Activated naive CD8-positive, alpha-beta T cell treated with anti-CD3 and anti-CD28 coated beads, Interleukin-2, amount 50 U/mL, for 24 hours (primary cell): ENCODE measurements at regions not wholly inside any gene's neighbourhood (a gene's known extent, or its start where the extent isn't known, plus 50 kb on each side); places are given as distances from the start of the nearest gene placed in this dataset.

Experiments
- ATAC-seq: fragments of 150-1000 bp; cut with Tn5 transposase; one replicate; pipeline ENCODE4 v1.10.0; 2021
- DNase-seq: peaks from one replicate; pipeline ENCODE4 v3.0.0; 2021
- H3K27ac Mint-ChIP-seq: one replicate; pipeline ENCODE4 v1.8.0; 2021; ENCODE audit warnings: mild to moderate bottlenecking, mixed read lengths
- H3K27me3 Mint-ChIP-seq: one replicate; pipeline ENCODE4 v1.8.0; 2021; ENCODE audit warnings: mixed read lengths
- H3K36me3 Mint-ChIP-seq: one replicate; pipeline ENCODE4 v1.8.0; 2021; ENCODE audit warnings: low read depth, mixed read lengths
- H3K4me1 Mint-ChIP-seq: one replicate; pipeline ENCODE4 v1.8.0; 2021; ENCODE audit warnings: mixed read lengths
- H3K4me3 Mint-ChIP-seq: one replicate; pipeline ENCODE4 v1.8.0; 2021; ENCODE audit warnings: mild to moderate bottlenecking, moderate library complexity, mixed read lengths
- H3K9me3 Mint-ChIP-seq: one replicate; pipeline ENCODE4 v1.8.0; 2021; ENCODE audit warnings: mixed read lengths

DNA sequence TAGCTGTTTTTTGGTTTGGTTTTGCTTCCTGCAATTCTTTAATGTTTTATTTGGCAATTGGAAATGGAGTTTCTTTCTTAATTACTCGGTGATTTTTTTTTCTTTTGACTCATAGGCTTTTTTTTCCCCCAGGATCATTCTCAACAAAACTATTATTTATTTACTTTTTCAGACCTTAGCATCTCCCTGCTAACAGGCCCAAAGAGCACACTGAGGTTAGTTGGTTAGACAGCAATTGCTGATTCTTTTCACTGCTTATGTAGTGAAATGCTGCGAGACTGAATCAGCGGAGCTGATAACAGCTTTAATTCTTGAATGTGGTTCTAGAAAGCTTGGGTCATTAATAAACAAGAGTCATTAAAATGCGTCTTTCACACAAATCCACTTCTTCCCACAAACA, 79.1 kb upstream of the ZFP64 start:
- ATAC-seq (no peak), DNase-seq (no peak)
- Mint-ChIP-seq H3K36me3 (no peaks in the 10 kb centered on the region), H3K27me3 (peaks cover 2% of the 10 kb centered on the region), H3K4me1 (no peaks in the 10 kb centered on the region), H3K27ac (no peak overlapping the region), H3K4me3 (no peak overlapping the region), H3K9me3 (no peaks in the 10 kb centered on the region)

DNA sequence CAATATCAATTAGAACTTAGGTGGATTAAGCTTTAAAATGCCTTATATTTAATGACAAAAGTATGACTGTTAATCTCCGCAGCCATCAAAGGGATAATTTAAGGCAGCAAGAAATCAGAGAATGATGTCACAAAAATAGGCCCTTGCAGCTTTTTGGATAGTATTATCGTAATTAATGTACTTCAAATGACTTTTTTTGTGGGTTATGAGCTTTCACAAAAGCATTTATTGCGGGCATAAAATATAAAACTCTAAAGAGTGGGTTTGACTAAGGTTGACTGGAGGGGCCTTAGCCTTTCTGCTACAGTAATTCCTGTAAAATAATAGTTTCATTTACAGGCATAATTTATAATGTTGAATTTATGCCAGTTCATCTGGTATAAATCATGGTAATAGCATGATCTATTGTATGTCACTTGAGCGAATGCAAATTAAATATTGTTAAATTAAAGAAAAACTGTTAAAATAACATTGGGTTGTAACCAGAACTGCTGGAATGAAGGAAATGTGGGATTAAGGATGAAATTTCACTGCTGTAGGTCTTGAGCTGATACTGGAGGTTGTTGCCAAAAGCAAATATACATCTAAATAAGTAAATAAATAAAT, 78.5 kb upstream of the ZFP64 start:
- DNase-seq = no peak
- no peak for ATAC-seq
- Mint-ChIP-seq H3K4me3 (no peak overlapping the region), H3K4me1 (no peaks in the 10 kb centered on the region), H3K36me3 (no peaks in the 10 kb centered on the region), H3K27me3 (peaks cover 5% of the 10 kb centered on the region), H3K27ac (no peak overlapping the region), H3K9me3 (no peaks in the 10 kb centered on the region)

DNA sequence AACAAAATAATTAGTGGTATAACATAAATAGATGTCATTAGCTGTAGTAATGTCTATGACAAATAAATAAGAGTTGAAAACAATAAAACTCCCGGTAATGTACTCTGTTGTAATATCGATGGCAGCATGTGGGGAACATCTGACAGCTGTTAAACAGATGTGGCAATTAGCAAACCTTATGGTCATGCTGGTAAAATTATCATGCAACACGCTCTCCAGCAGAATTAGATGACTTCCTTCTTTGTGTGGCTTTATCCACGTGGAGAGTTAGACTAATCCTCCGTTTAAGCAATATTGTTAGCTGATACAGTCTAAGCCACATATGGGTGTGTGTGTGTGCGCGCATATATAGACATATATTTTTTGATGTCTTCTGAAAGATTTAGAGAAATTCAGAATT, 77.7 kb upstream of the ZFP64 start:
- no peak for ATAC-seq
- H3K27me3 Mint-ChIP-seq = peaks cover 8% of the 10 kb centered on the region
- no peak overlapping the region for H3K27ac Mint-ChIP-seq
- H3K9me3 Mint-ChIP-seq = no peaks in the 10 kb centered on the region
- H3K4me3 Mint-ChIP-seq = no peak overlapping the region
- no peaks in the 10 kb centered on the region for H3K36me3 Mint-ChIP-seq
- H3K4me1 Mint-ChIP-seq = no peaks in the 10 kb centered on the region
- no peak for DNase-seq

DNA sequence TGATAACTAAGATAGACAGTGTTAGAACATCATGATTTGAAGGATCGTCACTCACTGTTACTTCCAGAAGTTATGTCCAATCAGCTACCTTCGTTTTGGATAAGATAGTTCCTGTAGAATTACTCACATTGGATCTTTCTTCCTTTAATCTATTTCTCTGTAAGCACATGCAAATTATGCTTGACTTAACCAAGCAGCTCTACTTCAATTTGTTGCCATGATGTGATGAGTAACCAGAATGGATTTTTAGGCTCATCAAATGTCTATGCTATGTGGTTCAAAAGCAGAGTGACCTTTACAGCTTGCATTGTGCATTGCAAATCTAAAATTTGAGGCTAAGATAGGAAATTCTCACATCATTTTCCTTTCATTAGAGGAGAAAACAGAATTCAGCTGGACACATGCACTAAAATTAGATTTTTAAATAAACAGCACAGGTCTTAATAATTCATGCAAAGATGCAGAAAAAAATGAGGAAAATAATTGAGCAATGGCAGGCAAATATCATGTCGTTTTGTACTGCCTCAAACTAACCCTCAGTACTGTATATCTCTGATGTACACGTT, 76.7 kb upstream of the ZFP64 start:
- Mint-ChIP-seq H3K36me3 (no peaks in the 10 kb centered on the region), H3K4me3 (no peak overlapping the region), H3K27me3 (peaks cover 9% of the 10 kb centered on the region), H3K27ac (no peak overlapping the region), H3K9me3 (no peaks in the 10 kb centered on the region), H3K4me1 (no peaks in the 10 kb centered on the region)
- ATAC-seq (peak; percentile 15), DNase-seq (no peak)

DNA sequence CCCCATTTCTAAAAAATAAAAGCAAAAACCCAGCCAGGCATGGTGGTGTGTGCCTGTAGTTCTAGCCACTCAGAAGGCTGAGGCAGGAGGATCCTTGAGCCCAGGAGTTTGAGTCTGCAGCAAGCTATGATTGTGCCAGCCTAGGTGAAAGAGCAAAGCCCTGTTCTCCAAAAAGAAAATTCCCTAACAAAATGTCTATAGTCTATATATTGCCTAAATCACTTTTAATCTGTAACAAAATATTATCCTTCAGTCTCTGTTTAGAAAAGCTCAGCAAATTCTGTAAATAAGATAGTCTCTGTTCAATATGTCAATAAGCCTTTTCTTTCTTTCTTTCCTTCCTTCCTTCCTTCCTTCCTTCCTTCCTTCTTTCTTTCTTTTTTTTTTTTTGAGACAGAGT, 75.8 kb upstream of the ZFP64 start:
- Mint-ChIP-seq H3K9me3 (no peaks in the 10 kb centered on the region), H3K27me3 (peaks cover 12% of the 10 kb centered on the region), H3K27ac (no peak overlapping the region), H3K4me1 (no peaks in the 10 kb centered on the region), H3K36me3 (no peaks in the 10 kb centered on the region), H3K4me3 (no peak overlapping the region)
- no peak for ATAC-seq
- DNase-seq = no peak

DNA sequence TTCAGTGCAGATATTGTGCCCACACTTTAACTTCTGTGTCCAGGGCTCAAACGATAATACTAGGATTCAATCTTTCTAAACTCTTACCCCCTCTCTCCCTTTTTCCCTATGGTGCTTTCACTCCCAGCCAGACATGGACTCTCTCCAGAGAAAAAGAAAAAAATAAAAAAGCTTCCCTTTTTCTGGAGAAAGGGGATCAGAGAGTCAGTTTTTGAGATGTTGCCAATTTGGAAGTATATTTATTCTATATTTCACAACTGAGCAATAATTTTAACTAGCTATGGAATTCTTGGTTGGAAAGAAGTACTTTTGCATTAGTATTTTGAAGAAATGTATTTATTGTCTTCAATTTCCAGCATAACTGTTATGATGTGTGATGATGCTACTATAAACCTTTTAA, 72.2 kb upstream of the ZFP64 start:
- DNase-seq (no peak), ATAC-seq (no peak)
- H3K9me3 Mint-ChIP-seq = no peaks in the 10 kb centered on the region
- H3K4me3 Mint-ChIP-seq = no peak overlapping the region
- H3K27ac Mint-ChIP-seq = no peak overlapping the region
- no peaks in the 10 kb centered on the region for H3K36me3 Mint-ChIP-seq
- H3K27me3 Mint-ChIP-seq = peaks cover 13% of the 10 kb centered on the region
- H3K4me1 Mint-ChIP-seq = no peaks in the 10 kb centered on the region

DNA sequence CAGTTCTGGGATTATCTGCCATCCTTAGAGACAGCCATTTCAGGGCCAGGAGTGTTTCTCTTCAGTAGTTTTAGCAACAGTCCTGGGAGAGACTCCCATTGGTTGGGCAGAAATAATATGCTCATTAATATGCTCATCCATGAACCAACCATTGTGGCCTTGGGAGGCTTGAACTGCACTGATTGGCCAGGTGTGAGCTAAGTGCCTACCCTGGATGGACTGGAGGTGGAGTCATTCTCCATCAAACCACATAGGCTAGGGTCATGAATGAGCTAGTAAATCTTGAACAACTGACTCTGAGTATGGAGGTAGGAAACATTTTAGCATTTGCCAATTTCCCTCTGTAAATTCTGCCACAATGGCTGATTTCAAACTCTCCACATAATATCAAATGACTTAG, 70.2 kb upstream of the ZFP64 start:
- DNase-seq = no peak
- peaks cover 13% of the 10 kb centered on the region for H3K27me3 Mint-ChIP-seq
- no peak overlapping the region for H3K27ac Mint-ChIP-seq
- H3K4me1 Mint-ChIP-seq = no peaks in the 10 kb centered on the region
- no peak overlapping the region for H3K4me3 Mint-ChIP-seq
- ATAC-seq = no peak
- H3K9me3 Mint-ChIP-seq = peaks cover 7% of the 10 kb centered on the region
- no peaks in the 10 kb centered on the region for H3K36me3 Mint-ChIP-seq

DNA sequence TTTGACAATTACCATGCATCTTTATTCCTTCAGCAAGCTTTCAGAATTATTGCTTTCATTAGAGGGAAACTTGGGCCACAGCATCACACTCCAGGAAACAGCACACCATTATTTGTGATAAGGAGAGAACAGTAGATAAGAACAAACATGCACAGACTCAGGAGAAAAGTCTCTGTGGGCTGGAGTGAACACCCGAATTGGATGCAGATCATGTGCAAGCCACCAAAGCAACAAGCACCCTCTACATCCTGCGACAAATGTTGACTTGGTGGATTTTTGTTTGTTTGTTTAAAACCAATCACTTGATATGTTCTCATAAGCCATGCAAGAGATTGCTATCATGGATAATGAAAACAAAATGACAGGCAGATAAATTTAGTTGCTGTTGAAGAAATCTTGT, 67.7 kb upstream of the ZFP64 start:
- DNase-seq (no peak), ATAC-seq (no peak)
- H3K4me1 Mint-ChIP-seq = no peaks in the 10 kb centered on the region
- H3K27ac Mint-ChIP-seq = no peak overlapping the region
- peaks cover 7% of the 10 kb centered on the region for H3K9me3 Mint-ChIP-seq
- no peak overlapping the region for H3K4me3 Mint-ChIP-seq
- peaks cover 5% of the 10 kb centered on the region for H3K27me3 Mint-ChIP-seq
- H3K36me3 Mint-ChIP-seq = no peaks in the 10 kb centered on the region

DNA sequence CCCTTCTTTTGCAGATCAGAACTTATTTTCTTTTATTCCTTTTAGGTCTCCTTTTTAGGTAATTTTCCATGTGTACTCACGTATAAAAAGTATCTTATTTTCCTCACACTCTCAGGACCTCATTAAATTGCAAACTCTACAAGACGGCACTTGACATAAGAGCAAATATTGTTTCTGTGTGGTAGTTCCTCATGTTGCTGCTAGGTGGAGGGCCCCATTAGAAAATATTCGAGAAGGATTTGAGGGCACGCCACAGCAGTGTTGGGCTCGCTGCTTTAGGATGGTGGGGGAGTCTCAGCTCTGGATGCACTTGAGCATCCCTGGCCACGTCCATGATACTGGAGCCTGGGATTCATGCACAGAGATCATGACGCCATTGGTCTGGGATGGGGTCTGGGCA, 64.9 kb upstream of the ZFP64 start:
- DNase-seq (no peak), ATAC-seq (no peak)
- H3K27ac Mint-ChIP-seq = no peak overlapping the region
- H3K27me3 Mint-ChIP-seq = no peaks in the 10 kb centered on the region
- peaks cover 2% of the 10 kb centered on the region for H3K36me3 Mint-ChIP-seq
- no peak overlapping the region for H3K4me3 Mint-ChIP-seq
- no peaks in the 10 kb centered on the region for H3K4me1 Mint-ChIP-seq
- peaks cover 7% of the 10 kb centered on the region for H3K9me3 Mint-ChIP-seq

DNA sequence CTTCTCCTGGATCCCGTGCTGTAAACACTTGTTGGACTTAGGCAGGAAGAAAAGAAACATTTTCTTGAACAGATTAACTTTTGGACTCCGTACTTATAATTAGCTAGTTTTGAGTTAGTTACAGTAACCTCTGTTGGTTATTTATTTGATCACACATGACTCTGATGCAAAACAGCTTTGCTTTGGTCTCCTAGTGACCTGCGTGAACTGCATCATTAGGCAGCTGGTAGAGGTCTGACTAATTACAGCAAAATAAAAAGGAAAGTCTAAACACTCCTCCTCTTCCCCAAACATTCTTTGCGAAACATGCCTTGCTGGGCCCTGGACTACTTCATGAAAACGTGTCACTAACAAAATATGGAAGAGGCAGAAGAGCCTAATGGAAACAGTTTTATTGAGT, 61.1 kb upstream of the ZFP64 start:
- ATAC-seq (no peak), DNase-seq (no peak)
- Mint-ChIP-seq H3K4me1 (no peaks in the 10 kb centered on the region), H3K36me3 (peaks cover 2% of the 10 kb centered on the region), H3K4me3 (no peak overlapping the region), H3K9me3 (peaks cover under 1% of the 10 kb centered on the region), H3K27ac (no peak overlapping the region), H3K27me3 (no peaks in the 10 kb centered on the region)

DNA sequence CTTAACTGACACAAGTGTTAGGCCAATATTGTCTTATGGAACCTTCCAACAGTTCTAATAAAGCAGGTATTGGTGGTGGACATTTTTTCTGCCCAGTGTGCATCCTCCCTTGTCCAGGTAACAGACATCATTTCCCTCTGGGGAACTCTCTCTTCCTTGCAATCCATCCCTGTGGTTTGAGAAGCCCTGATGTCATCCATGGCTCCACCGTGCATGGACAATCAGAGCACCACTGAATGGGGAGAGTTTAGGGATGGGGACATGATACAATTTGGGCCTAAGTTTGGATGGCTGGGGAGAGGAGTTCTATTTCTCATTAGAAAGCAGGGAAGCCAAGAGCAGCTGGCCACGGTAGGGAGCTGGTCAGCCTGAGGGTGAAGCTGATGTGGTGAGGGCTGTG, 60.2 kb upstream of the ZFP64 start:
- Mint-ChIP-seq H3K4me1 (no peaks in the 10 kb centered on the region), H3K27me3 (no peaks in the 10 kb centered on the region), H3K36me3 (peaks cover 2% of the 10 kb centered on the region), H3K27ac (no peak overlapping the region), H3K9me3 (no peaks in the 10 kb centered on the region), H3K4me3 (no peak overlapping the region)
- no peak for ATAC-seq
- no peak for DNase-seq

DNA sequence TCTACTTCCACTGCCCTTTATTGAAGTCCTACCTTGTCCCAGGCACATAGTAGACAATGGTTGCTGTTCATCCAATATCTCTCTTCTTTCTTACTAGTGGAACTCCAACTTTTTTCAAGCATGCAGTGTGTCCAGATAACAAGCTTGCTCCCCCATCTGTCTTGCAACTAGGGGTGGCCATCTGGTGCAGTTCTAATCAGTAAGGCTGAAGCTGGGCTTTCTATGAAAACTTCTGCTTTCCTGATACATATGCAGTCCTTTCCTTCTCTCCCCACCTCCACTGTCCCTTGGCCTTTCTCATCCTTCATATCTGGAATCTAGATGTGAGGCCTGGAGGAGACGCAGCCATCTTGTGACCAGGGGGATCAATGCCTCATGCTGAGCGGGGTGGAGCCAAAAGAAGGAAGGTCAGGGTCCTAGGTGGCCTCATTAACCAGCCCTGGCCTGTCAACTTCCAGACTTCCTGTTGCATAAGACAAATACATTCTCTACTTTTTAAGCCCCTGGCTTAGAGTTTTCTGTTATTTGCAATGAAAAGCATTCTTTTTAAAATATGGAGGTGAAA, 59.6 kb upstream of the ZFP64 start:
- H3K4me1 Mint-ChIP-seq = no peaks in the 10 kb centered on the region
- no peak for ATAC-seq
- no peak overlapping the region for H3K4me3 Mint-ChIP-seq
- H3K36me3 Mint-ChIP-seq = peaks cover 2% of the 10 kb centered on the region
- no peaks in the 10 kb centered on the region for H3K27me3 Mint-ChIP-seq
- H3K27ac Mint-ChIP-seq = no peak overlapping the region
- H3K9me3 Mint-ChIP-seq = no peaks in the 10 kb centered on the region
- no peak for DNase-seq

DNA sequence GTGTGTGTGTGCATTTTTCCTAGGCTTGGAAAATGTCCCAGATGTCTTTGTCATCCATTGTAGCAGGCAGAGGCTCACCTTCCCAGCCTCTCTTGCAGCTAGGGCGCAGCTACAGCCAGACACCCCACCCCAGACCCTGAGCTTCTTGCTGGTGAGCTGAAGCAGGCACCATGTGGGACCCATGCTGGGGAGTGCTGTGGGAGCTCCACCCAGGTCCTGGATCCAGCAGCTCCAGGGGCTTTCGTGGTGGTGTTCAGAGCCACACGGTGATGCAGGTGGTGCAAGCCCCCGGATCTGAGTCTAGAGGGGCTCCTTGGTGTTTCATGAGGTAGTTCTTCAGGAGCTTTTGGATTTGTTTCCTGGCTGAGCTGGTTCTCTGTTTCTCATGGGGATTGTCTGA, 56.0 kb upstream of the ZFP64 start:
- DNase-seq (no peak), ATAC-seq (no peak)
- no peaks in the 10 kb centered on the region for H3K9me3 Mint-ChIP-seq
- H3K27me3 Mint-ChIP-seq = no peaks in the 10 kb centered on the region
- H3K4me3 Mint-ChIP-seq = no peak overlapping the region
- no peak overlapping the region for H3K27ac Mint-ChIP-seq
- H3K4me1 Mint-ChIP-seq = peaks cover 2% of the 10 kb centered on the region
- H3K36me3 Mint-ChIP-seq = no peaks in the 10 kb centered on the region

DNA sequence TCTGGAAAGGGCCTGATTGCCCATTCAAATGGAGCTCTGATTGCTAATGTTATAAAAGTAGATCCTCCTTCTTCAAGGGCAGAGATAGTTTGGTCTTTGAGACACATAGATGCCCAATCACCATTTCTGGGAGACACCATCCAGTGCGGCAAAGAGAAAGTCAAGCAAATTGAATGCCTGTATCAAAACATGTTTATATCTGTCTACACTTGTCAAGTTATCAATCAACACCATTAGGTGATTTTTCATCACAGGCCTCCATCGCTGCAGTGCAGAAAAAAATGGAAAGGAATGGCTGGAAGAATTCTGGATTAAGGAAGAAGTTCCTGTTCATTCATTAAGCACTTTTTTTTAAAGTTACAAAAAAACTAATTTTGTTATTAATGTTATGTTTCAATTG, 54.8 kb upstream of the ZFP64 start:
- no peaks in the 10 kb centered on the region for H3K36me3 Mint-ChIP-seq
- no peak overlapping the region for H3K4me3 Mint-ChIP-seq
- DNase-seq (no peak), ATAC-seq (no peak)
- peaks cover 7% of the 10 kb centered on the region for H3K4me1 Mint-ChIP-seq
- H3K27me3 Mint-ChIP-seq = no peaks in the 10 kb centered on the region
- H3K9me3 Mint-ChIP-seq = no peaks in the 10 kb centered on the region
- peak overlapping the region; percentile 29 for H3K27ac Mint-ChIP-seq

DNA sequence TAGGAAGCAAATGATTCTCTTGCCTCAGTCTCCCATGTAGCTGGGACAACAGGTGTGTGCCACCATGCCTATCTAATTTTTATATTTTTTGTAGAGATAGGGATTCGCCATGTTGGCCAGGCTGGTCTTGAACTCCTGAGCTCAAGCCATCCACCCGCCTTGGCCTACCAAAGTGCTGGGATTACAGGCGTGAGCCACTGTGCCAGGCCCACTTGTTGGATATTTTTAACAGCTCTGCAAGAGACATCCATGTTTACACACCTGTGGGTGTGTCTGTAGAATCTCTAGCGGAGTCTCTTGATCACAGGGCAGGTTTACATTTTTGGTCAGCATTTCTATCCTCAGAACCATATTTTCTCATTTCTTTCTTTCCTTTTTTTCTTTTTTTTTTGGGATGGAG, 53.1 kb upstream of the ZFP64 start:
- peaks cover 7% of the 10 kb centered on the region for H3K4me1 Mint-ChIP-seq
- ATAC-seq = no peak
- H3K27me3 Mint-ChIP-seq = no peaks in the 10 kb centered on the region
- no peak overlapping the region for H3K27ac Mint-ChIP-seq
- no peak overlapping the region for H3K4me3 Mint-ChIP-seq
- no peaks in the 10 kb centered on the region for H3K9me3 Mint-ChIP-seq
- H3K36me3 Mint-ChIP-seq = no peaks in the 10 kb centered on the region
- DNase-seq = no peak
